Body of pancreas (tissue), 4 donors: ENCODE measurements at regions not wholly inside any gene's neighbourhood (a gene's known extent, or its start where the extent isn't known, plus 50 kb on each side); places are given as distances from the start of the nearest gene placed in this dataset.

Experiments used
- CTCF ChIP-seq, 7 experiments: fragments of 450-650 bp in 4 of 7; fragments of 200-600 bp in 3 of 7; sonication (generic) in 3 of 7; IDR thresholded peaks; one replicate each; pipeline ENCODE4 v1.5.1; 2016 to 2019; ENCODE audit warnings: antibody characterized with exemption in 7 of 7
- POLR2A ChIP-seq, 3 donors: fragments of 450-650 bp; IDR thresholded peaks; one replicate each; pipeline ENCODE4 v1.6.1; 2016; ENCODE audit warnings: antibody characterized with exemption in 3 of 3, mild to moderate bottlenecking in 2 of 3

DNA sequence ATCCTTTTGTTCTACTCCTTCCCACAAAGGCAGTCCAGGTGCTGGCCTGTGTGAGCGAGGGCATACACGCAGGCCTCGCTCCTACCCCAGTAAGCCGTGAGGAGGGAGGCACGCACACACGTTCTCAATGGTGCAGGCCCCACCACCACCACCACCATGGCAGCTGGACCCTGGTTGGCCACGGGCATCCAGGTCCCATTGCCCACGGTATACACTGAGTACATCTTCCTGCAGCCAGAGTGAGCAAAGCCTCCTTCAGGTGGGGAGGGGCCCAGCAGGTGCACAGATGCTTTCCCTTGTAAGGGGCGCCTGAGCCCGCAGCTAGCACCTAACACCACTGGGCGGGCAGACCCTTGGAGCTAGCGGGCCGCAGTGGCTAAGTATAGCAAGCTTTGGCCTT, 373.3 kb upstream of the MKI67 start:
- TF ChIP-seq CTCF (IDR thresholded peaks at IDR 0.05) (no peak), POLR2A (IDR thresholded peaks at IDR 0.05) (no peak)
